H1 (cell line): ENCODE measurements at regions not wholly inside any gene's neighbourhood (a gene's known extent, or its start where the extent isn't known, plus 50 kb on each side); places are given as distances from the start of the nearest gene placed in this dataset.
A peak's percentile ranks its signal among the peaks of the same experiment; 100 is the strongest.

Experiments used
- CTCF ChIP-seq, 3 experiments: IDR thresholded peaks; 1 replicate in 2 of 3; 2 replicates in 1 of 3; pipeline versions ENCODE4 v1.5.1 to v1.6.1; 2011; ENCODE audit warnings: low read length in 3 of 3, mild to moderate bottlenecking in 3 of 3, inconsistent platforms in 2 of 3, low read depth in 1 of 3, moderate library complexity in 1 of 3; ENCODE audit not compliant: insufficient read depth in 1 of 3; ENCODE audit errors: control extremely low read depth in 1 of 3

GRCh38 chr15:83378921-83379578, 68.1 kb upstream of the SH3GL3 start (continued):
- TF ChIP-seq CTCF (IDR thresholded peaks at IDR 0.05; ENCODE audit: control extremely low read depth in 1 of 3, insufficient read depth in 1 of 3, low read depth in 1 of 3, low read length in 3 of 3): peak in 1 of 3 experiments; percentile 20; a peak in 1 of 4 replicates
